ENCODE measurements at regions not wholly inside any gene's neighbourhood (a gene's known extent, or its start where the extent isn't known, plus 50 kb on each side); places are given as distances from the start of the nearest gene placed in this dataset.
"Not testable (repeated sequence)": the region's sequence is repeated elsewhere in the genome, so short reads cannot be mapped to it uniquely, and the experiment has no call there.

GRCh38 chr18:8920856-8921787 lies 181.4 kb upstream of the NDUFV2 start:
- DNase-seq (ENCODE audit: low spot score); ATAC-seq (ENCODE audit: low FRiP score): not testable (repeated sequence)

GRCh38 chr18:8926464-8926863 lies 176.0 kb upstream of the NDUFV2 start:
- no peak for ATAC-seq (ENCODE audit: low FRiP score)
- DNase-seq (ENCODE audit: low spot score): no peak
- no peak for TF ChIP-seq CTCF (IDR thresholded peaks at IDR 0.05)

DNA sequence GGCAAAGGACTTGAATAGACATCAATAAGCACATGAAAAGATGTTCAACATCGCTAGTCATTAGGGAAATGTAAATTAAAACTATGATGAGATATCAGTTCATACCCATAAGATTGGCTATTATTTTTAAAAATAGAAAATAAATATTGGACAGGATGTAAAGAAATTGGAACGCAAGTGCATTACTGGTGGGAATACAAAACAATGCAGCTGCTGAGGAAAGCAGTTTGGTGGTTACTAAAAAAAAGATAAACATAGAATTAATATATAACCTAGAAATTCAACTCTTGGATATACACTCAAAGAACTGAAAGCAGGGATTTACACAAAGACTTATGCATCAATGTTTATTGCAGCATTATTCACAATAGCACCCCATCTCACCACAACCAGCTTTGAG lies 174.5 kb upstream of the NDUFV2 start:
- DNase-seq (ENCODE audit: low spot score) (no peak), ATAC-seq (ENCODE audit: low FRiP score) (no peak)
- no peak for TF ChIP-seq CTCF (IDR thresholded peaks at IDR 0.05)

DNA sequence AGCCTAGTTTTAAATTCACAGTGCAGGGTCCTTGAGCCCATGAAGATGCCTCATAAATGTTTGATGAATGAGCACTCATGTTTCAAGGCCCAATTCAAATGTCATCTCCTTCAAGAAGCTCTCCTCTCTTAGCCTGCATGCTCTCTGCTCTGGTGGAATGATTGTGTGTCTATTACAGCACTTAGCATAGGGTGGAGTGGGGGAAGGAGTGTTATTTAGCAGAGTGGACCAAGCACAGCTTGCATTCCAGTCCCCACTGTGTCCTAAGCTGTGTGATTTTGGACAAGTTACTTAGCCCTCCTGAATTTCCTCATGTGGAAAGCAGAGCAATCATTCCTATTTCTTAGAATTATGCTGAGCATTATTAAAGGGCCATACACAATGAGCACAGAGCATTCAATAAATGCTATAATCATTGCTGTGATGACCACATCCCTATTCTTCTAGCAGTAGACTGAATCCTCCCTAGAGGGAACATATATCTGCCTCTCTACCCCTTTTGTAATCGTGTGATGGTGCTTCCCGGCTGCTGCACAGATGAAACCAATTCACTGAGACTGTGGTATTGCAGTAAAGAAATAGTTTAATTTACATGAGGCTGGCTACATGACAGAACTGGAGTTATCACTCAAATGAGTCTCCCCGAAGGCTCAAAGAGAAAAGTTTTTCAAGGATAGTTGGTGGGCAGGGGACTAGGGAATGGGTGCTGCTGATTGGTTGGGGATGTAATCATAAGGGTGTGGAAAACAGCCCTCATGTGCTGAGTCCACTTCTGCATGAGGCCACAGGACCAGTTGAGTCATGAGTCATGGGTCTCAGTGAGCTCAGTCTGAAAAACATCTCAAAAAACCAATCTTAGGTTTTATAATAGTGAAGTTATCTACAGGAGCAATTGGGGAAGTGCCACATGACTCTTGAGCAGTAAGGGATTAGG lies 173.4 kb upstream of the NDUFV2 start:
- no peak for DNase-seq (ENCODE audit: low spot score)
- no peak for ATAC-seq (ENCODE audit: low FRiP score)
- TF ChIP-seq CTCF (IDR thresholded peaks at IDR 0.05): no peak

DNA sequence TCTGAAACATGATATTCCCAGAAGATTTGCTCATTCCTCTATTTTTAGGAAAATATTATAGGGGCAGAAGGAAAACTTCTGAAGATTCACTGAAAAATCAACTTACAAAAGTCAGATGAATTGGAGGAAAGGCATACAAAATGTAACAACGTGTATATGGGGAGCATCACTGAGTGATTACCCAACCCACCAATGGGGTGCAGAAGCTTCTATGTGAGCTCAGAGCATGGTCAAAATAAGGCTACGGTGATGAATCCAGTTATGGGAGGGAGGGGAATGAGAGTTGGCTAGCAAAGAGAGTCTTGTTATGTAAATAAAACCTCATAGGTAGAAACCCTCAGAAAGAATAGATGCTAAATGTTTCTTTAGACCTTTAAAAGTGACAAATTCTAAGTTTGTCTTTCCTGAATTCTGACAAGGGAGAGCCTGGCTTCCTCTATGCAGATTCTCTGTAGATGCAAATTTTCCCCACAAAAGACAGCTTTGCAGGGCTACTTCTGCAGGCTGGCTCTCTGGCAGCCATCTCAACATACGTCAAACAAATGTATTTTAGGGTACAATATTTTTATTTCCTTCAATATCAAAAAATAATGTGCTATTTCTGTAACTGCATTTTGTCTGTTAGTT lies 171.4 kb upstream of the NDUFV2 start:
- TF ChIP-seq CTCF (IDR thresholded peaks at IDR 0.05): no peak
- DNase-seq (ENCODE audit: low spot score): no peak
- no peak for ATAC-seq (ENCODE audit: low FRiP score)

DNA sequence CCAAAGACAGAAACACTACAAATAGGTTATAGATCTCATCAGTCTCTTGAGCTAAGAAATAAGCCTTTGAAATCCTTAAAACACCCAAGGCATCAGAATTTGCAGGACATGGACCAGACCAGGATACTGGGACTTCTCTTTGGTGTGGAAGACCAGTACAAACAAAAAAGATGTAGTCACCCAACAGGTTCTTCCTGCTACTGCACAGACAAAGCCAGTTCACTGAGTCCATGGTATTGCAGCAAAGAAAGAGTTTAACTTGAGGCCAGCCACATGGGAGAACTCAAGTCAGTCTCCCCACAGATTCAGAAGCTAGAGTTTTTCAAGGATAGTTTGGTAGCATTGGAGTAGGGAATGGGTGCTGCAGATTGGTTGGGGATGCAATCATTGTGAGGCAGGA lies 169.6 kb upstream of the NDUFV2 start:
- TF ChIP-seq CTCF (IDR thresholded peaks at IDR 0.05): no peak
- DNase-seq (ENCODE audit: low spot score) (no peak), ATAC-seq (ENCODE audit: low FRiP score) (no peak)

DNA sequence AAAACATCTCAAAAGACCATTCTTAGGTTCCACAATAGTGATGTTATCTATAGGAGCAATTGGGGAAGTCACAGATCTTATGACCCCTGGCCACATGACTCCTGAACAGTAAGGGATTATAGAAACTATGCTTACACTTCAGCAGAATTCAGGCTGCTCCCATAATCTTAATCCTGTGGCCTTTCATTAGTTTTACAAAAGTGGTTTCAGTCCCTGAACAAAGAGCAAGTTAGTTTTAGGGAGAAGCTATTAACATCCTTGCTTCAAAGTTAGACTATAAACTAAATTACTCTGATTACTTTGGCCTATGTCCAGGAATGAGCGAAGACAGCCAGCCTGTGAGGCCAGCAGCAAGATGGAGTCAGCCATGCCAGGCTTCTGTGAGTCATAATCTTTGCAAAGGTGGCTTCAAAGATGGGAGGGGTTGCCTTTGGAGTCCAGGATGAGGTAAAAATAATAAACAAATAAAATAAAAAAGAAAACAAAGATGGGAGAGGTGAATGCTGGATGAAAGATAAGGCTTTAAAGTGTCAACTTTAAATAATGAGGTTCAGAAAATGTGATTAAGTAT lies 168.7 kb upstream of the NDUFV2 start:
- ATAC-seq (ENCODE audit: low FRiP score) (no peak), DNase-seq (ENCODE audit: low spot score) (no peak)
- no peak for TF ChIP-seq CTCF (IDR thresholded peaks at IDR 0.05)

DNA sequence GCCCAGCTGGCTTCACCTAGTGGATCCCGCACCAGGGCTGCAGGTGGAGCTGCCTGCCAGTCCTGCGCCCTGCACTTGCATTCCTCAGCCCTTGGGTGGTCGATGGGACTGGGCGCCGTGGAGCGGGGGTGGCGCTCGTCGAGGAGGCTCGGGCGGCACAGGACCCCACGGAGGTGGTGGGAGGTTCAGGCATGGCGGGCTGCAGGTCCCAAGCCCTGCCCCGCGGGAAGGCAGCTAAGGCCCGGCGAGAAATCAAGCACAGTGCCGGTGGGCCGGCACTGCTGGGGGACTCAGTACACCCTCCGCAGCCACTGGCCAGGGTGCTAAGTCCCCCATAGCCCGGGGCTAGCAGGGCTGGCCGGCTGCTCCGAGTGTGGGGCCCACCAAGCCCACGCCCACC lies 167.2 kb upstream of the NDUFV2 start:
- not testable (repeated sequence) for ATAC-seq (ENCODE audit: low FRiP score); DNase-seq (ENCODE audit: low spot score)
